AG09319 (cell line): ENCODE measurements at regions not wholly inside any gene's neighbourhood (a gene's known extent, or its start where the extent isn't known, plus 50 kb on each side); places are given as distances from the start of the nearest gene placed in this dataset.

ENCODE experiments used
- DNase-seq: peaks from one replicate; pipeline ENCODE4 v3.0.0-alpha.2; 2010; ENCODE audit warnings: low read depth; ENCODE audit errors: extremely low read depth
- TF ChIP-seq, protein P1 (sequence below): IDR thresholded peaks from 2 replicates; pipeline ENCODE4 v1.5.1; 2011; ENCODE audit warnings: low read depth, mild to moderate bottlenecking, inconsistent platforms, low read length, moderate library complexity

DNA sequence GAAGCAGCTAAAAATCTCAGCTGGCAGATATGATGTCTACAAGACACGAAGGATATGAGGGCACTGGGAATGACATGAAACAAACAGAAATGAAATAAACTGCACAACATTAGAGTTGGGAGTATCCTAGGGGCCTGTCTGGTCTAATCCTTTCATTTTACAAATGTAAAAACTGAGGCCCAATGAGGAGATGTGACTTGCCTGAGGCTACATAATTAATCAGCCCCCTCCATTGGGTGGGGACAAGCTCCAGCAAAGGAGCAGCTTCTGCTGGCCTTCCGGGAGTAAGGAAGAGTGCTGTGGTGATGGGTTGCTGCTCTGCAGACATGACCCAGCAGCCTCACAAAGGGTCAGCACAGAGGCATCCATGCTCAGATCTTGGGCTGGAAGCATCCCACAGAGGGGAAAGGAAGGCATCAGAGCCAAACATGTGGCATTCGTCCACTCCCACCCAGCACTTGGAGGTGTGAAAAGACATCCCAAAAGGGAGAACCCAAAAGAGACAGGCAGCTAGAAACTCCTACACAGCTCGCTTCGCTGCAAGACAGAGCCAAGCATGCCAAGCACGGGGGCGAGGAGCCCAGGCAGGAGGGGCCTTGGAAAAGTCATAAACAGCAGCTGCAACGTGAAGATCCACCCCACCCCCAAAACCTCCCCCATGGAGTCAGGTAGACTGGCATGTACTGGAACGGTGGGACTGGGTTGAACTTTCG, 183.7 kb downstream of the UNC5CL start:
- TF ChIP-seq, protein P1, sequence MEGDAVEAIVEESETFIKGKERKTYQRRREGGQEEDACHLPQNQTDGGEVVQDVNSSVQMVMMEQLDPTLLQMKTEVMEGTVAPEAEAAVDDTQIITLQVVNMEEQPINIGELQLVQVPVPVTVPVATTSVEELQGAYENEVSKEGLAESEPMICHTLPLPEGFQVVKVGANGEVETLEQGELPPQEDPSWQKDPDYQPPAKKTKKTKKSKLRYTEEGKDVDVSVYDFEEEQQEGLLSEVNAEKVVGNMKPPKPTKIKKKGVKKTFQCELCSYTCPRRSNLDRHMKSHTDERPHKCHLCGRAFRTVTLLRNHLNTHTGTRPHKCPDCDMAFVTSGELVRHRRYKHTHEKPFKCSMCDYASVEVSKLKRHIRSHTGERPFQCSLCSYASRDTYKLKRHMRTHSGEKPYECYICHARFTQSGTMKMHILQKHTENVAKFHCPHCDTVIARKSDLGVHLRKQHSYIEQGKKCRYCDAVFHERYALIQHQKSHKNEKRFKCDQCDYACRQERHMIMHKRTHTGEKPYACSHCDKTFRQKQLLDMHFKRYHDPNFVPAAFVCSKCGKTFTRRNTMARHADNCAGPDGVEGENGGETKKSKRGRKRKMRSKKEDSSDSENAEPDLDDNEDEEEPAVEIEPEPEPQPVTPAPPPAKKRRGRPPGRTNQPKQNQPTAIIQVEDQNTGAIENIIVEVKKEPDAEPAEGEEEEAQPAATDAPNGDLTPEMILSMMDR: no peak
- no peak for DNase-seq

DNA sequence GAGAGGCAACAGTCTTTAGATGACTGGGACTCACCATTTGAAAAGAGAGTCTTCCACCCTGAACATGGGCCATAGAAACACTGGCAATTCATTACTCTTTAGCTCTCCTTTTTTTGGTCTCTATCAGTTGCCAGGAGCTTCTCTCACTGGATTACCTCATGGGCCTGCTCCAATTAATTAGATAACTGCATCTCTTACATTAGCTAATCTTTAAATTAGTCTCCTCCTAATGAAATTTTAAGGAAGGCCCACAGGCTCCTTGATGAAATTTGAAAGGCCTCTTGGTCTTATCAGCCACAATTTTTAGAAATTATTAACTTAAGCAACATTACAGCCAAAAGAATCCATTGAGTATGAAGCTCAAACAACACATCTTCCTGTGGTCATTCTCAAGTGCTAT, 184.4 kb downstream of the UNC5CL start:
- TF ChIP-seq, protein P1: no peak
- no peak for DNase-seq

DNA sequence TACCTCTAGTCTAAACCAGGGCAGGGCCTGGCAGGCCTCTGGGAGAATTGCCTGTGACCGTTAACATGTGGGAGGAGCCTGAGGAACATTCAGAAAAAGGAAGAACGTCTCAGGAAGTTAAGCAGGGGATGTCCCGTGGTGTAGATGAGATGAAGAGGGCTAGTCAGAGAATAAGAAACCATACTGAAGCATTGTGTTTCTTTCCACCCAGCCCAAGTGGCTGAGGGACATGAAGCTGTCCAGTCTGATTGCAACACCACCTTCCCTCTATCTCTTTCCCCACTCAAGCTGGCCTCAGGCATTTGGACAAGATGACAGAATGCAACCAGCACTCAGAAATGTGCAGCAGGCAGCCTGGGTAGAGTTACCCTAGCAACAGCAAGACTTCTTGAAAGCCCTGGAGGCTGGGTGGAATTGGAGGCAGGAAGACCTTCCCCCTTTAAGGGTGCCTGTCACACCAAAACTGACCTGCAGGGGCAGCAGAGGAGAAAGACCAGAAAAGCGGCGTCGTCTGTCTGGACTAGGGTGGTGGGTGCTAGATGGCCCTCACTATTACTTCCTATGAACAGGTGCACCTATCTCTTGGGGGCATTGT, 186.1 kb downstream of the UNC5CL start:
- TF ChIP-seq, protein P1: peak; percentile 37
- DNase-seq: no peak

DNA sequence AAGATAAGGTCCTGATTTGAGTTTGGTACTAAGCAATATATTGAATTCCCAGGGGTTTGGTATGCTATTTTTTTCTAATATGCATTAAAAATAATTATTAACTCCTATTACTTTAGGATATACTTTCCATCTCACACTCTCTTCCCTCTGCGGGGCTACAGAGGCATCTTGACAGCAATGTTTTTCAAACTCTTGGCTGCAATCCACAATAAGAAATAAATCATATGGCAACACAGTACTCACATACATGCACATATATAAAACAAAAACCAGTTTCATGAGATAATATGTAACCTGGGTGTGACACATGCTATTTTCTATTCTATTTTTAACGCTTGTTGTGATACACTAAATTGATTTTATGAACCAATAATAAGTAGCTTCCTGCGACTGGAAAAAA, 189.5 kb downstream of the UNC5CL start:
- TF ChIP-seq, protein P1: no peak
- DNase-seq: no peak

DNA sequence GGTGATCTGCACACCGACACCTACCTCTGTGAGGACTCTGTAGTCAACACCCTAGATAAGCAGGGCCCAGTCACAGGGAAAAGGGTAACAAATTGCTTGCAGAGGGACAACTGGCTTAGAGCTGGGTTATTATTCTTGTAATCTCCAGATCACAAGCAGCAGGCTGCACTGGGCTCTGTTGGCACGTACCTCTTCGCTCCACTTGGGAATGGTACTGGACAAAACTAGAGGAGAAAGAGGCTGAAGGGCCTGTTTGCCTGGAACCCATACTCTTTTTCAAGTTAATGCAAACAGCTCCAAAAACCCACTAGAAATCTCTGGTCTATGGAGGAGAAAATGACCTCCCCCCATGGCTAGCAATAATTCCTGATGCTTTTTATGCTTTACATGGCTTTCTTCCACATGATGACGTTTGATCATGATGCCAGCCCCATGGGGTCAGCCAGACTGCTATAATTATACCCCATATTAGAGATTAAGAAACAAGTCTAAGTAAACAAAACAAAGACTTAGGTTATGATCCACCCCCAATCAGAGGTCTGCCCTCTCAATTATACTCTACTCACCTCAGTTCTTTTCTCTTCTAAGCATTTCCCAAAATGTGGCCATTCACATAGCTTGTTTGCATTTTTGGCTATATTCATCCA, 190.0 kb downstream of the UNC5CL start:
- no peak for DNase-seq
- TF ChIP-seq, protein P1: no peak

DNA sequence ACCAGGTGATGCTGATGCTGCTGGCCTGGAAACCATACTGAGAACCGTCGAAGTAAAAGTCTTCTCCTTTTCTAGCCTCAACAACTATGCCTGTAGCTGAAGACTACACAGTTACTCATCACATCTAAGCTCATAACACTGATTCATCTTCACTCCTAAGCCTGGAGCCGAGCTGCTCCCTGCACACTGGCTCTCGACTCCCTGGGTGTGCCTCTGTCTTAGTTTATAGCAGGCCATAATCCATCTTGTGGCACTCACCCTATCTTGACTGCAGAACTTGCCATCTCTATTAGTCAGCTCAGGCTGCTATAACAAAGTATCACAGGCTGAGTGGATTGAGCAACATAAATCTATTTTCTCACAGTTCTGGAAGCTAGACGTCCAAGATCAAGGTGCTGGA, 191.0 kb downstream of the UNC5CL start:
- DNase-seq: no peak
- TF ChIP-seq, protein P1: no peak

DNA sequence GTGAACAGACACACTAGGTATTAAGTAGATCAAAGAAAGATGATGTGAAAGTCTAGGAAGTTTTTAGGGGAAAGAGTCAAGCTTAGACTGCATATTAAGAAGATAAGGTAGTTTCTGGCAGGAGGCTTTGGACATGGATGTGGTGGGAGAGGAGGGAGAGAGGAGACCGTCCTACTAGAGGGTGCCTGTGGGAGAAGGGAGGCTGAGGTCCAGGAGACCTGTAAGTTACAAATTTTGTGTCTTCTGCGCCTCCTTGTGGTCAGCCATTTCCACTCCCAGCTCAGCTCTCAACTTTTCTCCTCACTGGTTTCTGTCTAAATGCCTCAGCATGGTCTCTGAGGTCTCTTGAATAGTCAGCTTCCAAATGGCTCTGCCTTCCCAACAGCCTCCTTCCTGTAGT, 193.5 kb downstream of the UNC5CL start:
- no peak for DNase-seq
- TF ChIP-seq, protein P1: peak; percentile 63
